Right cardiac atrium (tissue), 5 donors: ENCODE measurements at regions not wholly inside any gene's neighbourhood (a gene's known extent, or its start where the extent isn't known, plus 50 kb on each side); places are given as distances from the start of the nearest gene placed in this dataset.

Experiments used
- ATAC-seq, 2 donors: fragments of 200-7000 bp; cut with Tn5 transposase; one replicate each; pipeline versions ENCODE4 v1.8.0 to v1.9.1; 2020; ENCODE audit warnings: moderate library complexity in 2 of 2, mild to moderate bottlenecking in 1 of 2
- DNase-seq, 3 donors: peaks; one replicate each; pipeline ENCODE4 v3.0.0-alpha.2; 2020
- H3K27ac ChIP-seq: one replicate; pipeline ENCODE4 v1.5.1; 2013; ENCODE audit warnings: mild to moderate bottlenecking, low read length, control low read depth, moderate library complexity
- H3K27me3 ChIP-seq: one replicate; pipeline ENCODE4 v1.6.1; 2013; ENCODE audit not compliant: control insufficient read depth, insufficient read depth
- H3K4me1 ChIP-seq: one replicate; pipeline ENCODE4 v1.6.1; 2013; ENCODE audit warnings: low read length; ENCODE audit not compliant: control insufficient read depth, insufficient read depth
- H3K4me3 ChIP-seq: one replicate; pipeline ENCODE4 v1.5.1; 2013; ENCODE audit warnings: low read length, control low read depth
- H3K9me3 ChIP-seq: one replicate; pipeline ENCODE4 v1.6.1; 2013; ENCODE audit warnings: low read length; ENCODE audit not compliant: control insufficient read depth
- WGBS: extraction: QIAGEN DNeasy Blood & Tissue Kit; methylation state at CpG from one replicate; pipeline ENCODE4 v1.1.7; 2013; 5-methylcytosine and 5-hydroxymethylcytosine counted together
- intact Hi-C, 4 donors: fragments of 100-400 bp; cut with DNase I; formaldehyde crosslinking; loops; one replicate each; pipeline versions ENCODE4 v1.11.0 to v1.14.0; 2022 to 2023
- donor health status: healthy with polysubstance abuse.
- donor health status: DM: no; HTN: yes; CAD: no.
- donor health status: DM: no; HTN: no; CAD: no.
- donor health status: DM: no; HTN: yes; CAD: no; lungs with severe emphysema.
- donor health status: DM: yes; HTN: yes; CAD: no.

DNA sequence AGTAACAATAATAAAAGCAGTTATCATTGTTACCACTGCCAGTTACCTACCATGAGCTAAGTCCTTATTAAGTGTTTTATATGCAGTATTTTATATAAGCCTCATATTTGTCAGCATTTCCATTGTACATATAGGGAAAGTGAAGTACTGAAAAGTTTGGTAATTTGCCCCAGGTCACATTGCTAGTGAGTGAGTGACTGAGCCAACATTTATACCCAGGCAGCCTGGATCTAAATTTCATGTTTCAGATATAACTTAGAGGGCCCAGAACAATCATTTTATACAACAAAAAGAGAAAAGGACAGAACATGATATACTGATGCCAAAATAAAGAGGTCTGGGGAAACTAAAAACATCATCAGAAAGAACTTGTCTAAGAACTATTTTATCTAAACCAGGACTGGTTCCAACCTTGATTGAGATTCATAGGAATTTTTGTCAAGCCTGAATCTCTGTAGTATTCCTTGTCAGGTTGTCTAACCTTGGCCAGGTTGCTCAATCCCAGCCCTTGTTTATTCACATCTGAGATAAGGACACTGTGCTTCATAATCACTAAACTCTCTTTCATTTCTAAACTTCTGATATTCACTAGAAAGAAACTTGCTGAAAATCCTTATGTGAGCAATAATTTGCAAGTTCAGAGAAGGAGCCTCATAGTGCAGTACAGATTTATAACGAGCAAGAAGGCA lies 308.2 kb downstream of the IPMK start:
- ATAC-seq (no peak), DNase-seq (no peak)
- no peak overlapping the region for H3K27ac ChIP-seq
- no peaks in the 10 kb centered on the region for H3K9me3 ChIP-seq
- no peak overlapping the region for H3K4me3 ChIP-seq
- H3K4me1 ChIP-seq: no peaks in the 10 kb centered on the region
- intact Hi-C loops: no loop called here
- no peaks in the 10 kb centered on the region for H3K27me3 ChIP-seq
- 37% methylated on average over 1 of the region's 1 CpG for WGBS

DNA sequence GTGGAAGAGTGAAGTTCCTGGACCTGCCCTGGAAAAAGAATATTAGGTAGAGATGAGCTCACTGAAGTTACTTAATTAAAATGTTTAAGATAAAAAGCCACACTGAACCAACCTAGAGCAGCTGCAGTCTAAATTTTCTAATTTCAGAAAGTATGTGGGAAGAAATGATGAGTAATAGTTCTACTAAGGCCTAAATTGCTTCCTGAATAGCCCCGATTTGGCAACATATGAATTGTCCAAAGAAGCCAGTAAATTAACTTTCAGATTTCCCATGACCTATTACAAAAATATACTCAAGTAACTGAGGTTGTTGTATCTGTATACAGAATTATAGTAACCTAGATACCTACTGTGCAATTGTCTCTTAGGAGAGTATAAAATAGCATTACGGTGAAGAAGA lies 312.6 kb downstream of the IPMK start:
- intact Hi-C loops: no loop called here
- no peak for DNase-seq

DNA sequence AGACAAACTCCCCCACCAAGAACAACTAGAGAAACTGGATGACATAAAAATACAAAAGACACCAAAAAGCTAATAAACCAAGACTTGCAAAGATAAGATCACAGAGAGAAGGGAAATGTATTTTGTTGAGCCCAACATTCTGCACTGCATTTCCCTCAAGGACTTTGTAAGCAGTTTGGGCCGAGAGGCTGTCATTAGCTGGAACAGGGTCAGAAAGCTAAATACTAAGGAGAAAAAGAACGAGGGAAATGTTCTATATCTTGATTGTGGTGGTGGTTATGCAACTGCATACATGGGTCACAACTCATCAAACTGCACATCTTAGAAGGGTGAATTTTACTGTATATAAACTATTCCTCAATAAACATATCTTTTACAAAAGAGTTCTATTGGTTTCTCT lies 315.0 kb downstream of the IPMK start:
- WGBS: 30% methylated on average over 2 of the region's 2 CpGs
- DNase-seq: no peak
- H3K4me3 ChIP-seq: no peak overlapping the region
- H3K4me1 ChIP-seq: no peaks in the 10 kb centered on the region
- ATAC-seq: no peak
- H3K27me3 ChIP-seq: no peaks in the 10 kb centered on the region
- intact Hi-C loops: no loop called here
- no peak overlapping the region for H3K27ac ChIP-seq
- H3K9me3 ChIP-seq: no peaks in the 10 kb centered on the region

More for the DNA sequence above, 312.6 kb downstream of the IPMK start:
- Histone ChIP-seq H3K4me1 (no peaks in the 10 kb centered on the region), H3K4me3 (no peak overlapping the region), H3K27me3 (no peaks in the 10 kb centered on the region), H3K27ac (no peak overlapping the region), H3K9me3 (no peaks in the 10 kb centered on the region)
- ATAC-seq: no peak
- 61% methylated on average over 2 of the region's 2 CpGs for WGBS

DNA sequence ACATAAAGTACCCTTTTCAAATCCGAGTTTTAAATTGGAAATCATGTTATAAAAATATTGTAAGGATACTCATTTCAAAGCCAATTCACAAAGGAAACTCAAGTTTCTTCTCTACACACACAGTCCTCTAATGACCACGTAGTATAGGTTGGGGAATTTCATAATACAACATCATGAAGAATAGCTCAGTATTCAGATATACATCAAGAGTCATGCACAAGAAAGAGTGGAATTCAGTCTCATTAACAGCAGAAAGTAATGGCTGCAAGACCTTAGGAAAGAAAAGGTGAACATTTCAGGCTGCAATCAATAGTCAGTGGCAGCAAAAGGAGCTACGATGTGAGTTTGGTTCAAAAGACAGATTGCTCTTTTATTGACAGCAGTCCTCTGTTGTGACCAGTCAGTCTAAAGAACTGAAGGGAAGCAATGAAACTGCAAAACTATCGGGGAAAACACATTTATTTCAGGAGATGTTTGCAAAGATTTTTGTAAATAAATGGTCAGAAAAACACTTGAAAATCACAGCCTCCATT lies 317.2 kb downstream of the IPMK start:
- no peak for DNase-seq
- intact Hi-C loops: no loop called here
- Histone ChIP-seq H3K4me1 (no peaks in the 10 kb centered on the region), H3K4me3 (no peak overlapping the region), H3K27me3 (no peaks in the 10 kb centered on the region), H3K9me3 (no peaks in the 10 kb centered on the region), H3K27ac (no peak overlapping the region)
- 45% methylated on average over 4 of the region's 4 CpGs for WGBS
- no peak for ATAC-seq

DNA sequence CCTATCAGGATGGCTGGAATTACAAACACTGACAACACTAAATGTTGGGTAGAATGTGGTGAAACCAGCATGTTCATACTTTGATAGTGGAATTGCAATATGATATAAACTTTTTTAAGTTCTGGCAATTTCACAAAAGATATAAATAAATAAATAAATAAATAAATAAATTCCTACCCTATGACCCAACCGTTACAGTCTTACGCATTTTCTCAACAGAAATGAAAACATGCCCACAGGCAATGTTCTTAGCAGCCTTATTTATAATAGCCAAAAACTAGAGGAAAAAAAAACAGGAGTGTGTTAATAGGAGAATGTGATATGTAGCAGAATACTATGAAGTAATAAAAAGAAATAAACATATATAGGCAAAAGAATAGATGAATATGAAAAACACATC lies 318.9 kb downstream of the IPMK start:
- WGBS: 76% methylated on average over 2 of the region's 2 CpGs
- intact Hi-C loops: no loop called here
- Histone ChIP-seq H3K27me3 (no peaks in the 10 kb centered on the region), H3K4me1 (no peaks in the 10 kb centered on the region), H3K27ac (no peak overlapping the region), H3K4me3 (no peak overlapping the region), H3K9me3 (no peaks in the 10 kb centered on the region)
- no peak for ATAC-seq
- no peak for DNase-seq

DNA sequence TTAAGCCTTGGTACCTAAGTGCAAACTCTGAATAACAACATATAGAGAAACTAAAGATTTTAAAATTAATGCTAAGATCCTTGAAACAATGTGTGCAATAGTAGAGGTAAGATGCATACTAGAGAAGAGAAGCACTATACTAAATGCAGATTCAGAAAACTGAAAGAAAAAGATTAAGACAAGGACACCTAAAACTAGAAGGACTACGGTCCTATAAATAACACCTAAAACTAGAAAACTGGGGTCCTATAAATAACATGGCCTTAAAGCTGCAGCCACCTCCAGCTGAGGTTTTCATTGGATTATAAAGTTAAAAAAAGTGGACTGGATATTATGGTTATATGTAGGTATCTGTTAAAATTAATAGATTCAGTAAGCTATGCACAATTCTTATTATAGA lies 320.9 kb downstream of the IPMK start:
- intact Hi-C loops: no loop called here
- no peak for ATAC-seq
- H3K4me3 ChIP-seq: no peak overlapping the region
- no peaks in the 10 kb centered on the region for H3K4me1 ChIP-seq
- no peaks in the 10 kb centered on the region for H3K9me3 ChIP-seq
- 83% methylated on average over 1 of the region's 1 CpG for WGBS
- H3K27ac ChIP-seq: no peak overlapping the region
- no peaks in the 10 kb centered on the region for H3K27me3 ChIP-seq
- no peak for DNase-seq

DNA sequence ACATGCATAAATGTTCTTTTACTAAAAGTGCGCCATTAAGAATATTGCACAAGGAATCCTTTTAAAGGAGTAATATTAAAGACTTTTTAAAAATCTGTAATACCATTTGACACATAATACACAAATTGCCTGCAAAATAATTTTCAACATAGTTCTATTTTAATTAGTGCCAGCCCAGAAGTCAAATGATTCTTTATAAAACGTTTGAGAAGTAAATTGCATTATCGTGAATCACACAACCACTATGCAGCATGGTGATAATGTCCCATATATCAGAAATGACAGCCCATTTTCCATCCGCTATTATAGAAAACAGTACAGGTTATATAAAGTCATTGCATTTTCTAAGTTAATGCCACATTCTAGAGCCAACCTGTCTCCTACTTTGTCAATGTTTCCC lies 324.0 kb downstream of the IPMK start:
- no peak for ATAC-seq
- intact Hi-C loops: no loop called here

DNA sequence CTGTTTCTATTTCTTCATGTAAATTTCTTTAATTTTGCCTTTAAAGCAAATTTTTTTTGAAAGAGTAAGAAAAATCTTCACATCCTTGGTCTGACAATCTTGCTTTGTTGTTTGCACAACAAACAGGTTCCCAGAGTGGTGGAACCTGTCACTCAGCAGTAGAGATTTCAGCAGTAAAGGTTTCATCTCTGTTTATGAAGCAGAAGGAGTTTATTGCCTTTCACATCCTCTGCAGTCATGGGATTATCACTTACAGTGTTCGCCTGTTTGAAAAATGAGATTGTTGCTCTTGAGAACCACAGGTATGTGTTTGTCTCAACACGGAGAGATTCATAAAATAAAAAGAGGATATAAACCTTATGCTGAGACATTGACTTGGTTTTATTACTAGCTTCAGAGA lies 342.6 kb downstream of the IPMK start:
- no peaks in the 10 kb centered on the region for H3K4me1 ChIP-seq
- WGBS: 62% methylated on average over 2 of the region's 2 CpGs
- intact Hi-C loops: no loop called here

More for the DNA sequence above, 324.0 kb downstream of the IPMK start:
- no peaks in the 10 kb centered on the region for H3K27me3 ChIP-seq
- H3K27ac ChIP-seq: no peak overlapping the region
- no peaks in the 10 kb centered on the region for H3K9me3 ChIP-seq
- WGBS: 82% methylated on average over 4 of the region's 4 CpGs
- no peaks in the 10 kb centered on the region for H3K4me1 ChIP-seq
- H3K4me3 ChIP-seq: no peak overlapping the region
- no peak for DNase-seq

DNA sequence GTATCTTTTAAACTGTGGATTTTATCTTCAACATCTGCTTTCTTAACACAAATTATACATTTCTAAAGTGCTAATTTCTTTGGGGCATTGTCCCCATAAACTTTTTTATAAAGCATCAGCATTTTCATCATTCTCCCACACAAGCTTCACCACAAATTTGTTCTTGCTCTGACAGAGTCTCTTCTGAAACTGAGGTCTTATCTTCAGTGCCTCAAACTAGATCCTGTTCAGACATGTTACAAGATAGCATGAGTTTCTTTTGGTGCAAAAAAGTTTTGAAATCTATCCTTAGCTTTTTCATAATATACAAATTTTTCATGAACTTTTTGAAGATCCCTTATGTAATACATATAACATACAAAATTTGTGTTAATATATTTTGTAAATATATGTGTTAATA lies 346.6 kb downstream of the IPMK start:
- Histone ChIP-seq H3K27ac (no peak overlapping the region), H3K4me3 (no peak overlapping the region), H3K4me1 (no peaks in the 10 kb centered on the region), H3K27me3 (no peaks in the 10 kb centered on the region), H3K9me3 (no peaks in the 10 kb centered on the region)
- intact Hi-C loops: no loop called here
- ATAC-seq: no peak
- no peak for DNase-seq

More for the DNA sequence above, 342.6 kb downstream of the IPMK start:
- Histone ChIP-seq H3K9me3 (no peaks in the 10 kb centered on the region), H3K4me3 (no peak overlapping the region), H3K27me3 (no peaks in the 10 kb centered on the region), H3K27ac (no peak overlapping the region)
- ATAC-seq (no peak), DNase-seq (no peak)

DNA sequence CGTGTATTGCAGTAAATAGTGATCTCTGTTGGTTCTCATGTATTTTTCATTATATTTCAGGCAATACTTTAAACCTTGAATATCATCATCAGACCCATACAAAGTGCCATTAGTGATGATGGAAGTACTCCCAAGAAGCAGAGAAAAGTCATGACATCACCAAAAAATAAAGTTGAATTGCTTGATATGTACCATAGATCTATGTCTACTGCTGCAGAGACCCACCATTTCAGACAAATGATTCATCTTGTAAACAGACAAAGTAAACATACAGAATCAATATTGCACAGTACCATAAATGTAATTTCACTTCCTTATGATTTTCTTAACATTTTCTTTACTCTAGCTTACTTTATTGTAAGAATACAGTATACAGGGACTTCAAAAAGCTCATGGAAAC lies 347.8 kb downstream of the IPMK start:
- no peak for DNase-seq

DNA sequence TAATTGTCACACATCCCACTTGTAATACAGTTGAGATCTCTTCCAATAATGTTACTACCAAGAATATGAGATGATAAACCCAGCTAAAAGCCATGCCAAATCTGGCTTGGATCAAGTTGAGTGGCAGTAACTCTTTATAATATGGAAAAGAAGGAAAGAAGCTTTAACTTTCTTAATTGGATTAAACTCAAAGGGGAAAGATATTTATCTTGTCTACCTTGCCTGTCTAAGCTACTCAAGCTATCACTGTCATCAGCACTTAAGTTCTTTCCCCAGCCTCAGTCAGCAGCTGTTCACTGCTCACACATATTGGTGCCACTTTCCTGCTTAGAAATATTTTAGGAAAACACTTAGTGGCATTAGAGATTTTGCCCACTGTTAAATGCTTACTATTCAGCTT lies 350.7 kb downstream of the IPMK start:
- H3K9me3 ChIP-seq: no peaks in the 10 kb centered on the region
- no peak overlapping the region for H3K27ac ChIP-seq
- intact Hi-C loops: no loop called here
- H3K4me3 ChIP-seq: no peak overlapping the region
- no peak for ATAC-seq
- H3K4me1 ChIP-seq: no peaks in the 10 kb centered on the region
- no peaks in the 10 kb centered on the region for H3K27me3 ChIP-seq
- no peak for DNase-seq

More for the DNA sequence above, 347.8 kb downstream of the IPMK start:
- Histone ChIP-seq H3K27ac (no peak overlapping the region), H3K27me3 (no peaks in the 10 kb centered on the region), H3K4me1 (no peaks in the 10 kb centered on the region), H3K9me3 (no peaks in the 10 kb centered on the region), H3K4me3 (no peak overlapping the region)
- intact Hi-C loops: no loop called here
- WGBS: 72% methylated on average over 1 of the region's 1 CpG
- ATAC-seq: no peak

DNA sequence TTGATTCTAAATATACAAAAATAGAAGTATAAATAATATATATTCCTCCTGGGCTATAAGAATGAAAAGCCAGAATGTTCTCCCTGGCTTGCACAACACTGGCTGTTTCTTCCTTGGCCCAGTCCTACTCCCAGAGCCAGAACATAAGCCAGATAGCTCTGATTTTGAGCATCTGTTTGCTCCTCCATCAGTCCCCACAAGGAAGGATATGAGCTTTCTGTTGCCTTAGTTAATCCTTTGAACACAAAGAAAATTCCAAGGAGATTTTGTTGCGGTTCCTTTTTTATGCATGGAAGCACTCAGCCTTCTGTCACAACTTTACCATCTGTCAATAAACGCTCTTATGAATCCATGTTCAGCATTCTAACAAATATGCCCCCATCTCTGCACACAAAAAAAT lies 361.8 kb downstream of the IPMK start:
- 87% methylated on average over 2 of the region's 2 CpGs for WGBS
- Histone ChIP-seq H3K27me3 (no peaks in the 10 kb centered on the region), H3K4me1 (no peaks in the 10 kb centered on the region), H3K9me3 (no peaks in the 10 kb centered on the region), H3K27ac (no peak overlapping the region), H3K4me3 (no peak overlapping the region)
- intact Hi-C loops: no loop called here
- no peak for DNase-seq
- ATAC-seq: no peak
